NCI-H524 (cell line): ENCODE measurements at regions not wholly inside any gene's neighbourhood (a gene's known extent, or its start where the extent isn't known, plus 50 kb on each side); places are given as distances from the start of the nearest gene placed in this dataset.

ENCODE experiments used
- DNase-seq, 2 experiments: peaks; one replicate each; lab custom pipeline; 2025; lab: John Stamatoyannopoulos, UW

DNA sequence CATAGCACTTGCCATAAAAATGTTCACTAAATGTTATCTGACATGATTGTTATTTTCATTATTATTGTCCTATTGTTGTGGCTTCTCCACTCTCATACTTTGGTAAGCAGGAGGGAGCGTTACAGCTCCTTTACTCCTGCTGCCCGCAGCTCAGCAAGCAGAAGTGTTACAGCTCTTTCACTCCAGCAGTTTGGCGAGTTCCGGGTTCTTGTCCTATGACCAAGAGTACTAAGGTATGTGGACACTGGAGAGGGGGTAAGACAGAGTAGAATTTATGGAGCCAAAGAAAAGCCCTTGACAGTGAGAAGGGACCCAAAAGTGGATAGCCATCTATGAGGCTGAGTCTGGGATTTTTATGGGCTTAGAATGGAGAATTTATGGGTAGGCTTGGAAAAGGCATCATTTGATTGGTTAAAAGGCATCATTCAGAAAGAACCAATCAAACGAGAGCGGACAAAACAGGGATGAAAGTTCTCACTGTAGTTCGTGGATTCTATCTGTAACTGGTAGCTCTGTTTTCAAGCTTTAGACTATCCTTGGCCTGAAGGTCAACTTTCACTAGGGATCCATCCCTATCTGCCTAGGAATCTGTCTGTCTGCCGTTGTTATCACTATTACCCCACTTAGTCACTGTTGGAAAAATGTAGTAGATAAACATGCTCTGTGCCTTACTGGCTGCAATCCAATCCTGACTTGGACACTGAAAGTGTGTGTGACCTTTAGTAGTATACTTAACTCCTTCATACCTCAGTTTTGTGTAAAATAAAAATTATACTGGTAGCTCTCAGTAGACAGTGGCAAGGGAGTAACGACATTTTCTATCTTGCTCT, 545.6 kb upstream of the LCORL start:
- DNase-seq: no peak

DNA sequence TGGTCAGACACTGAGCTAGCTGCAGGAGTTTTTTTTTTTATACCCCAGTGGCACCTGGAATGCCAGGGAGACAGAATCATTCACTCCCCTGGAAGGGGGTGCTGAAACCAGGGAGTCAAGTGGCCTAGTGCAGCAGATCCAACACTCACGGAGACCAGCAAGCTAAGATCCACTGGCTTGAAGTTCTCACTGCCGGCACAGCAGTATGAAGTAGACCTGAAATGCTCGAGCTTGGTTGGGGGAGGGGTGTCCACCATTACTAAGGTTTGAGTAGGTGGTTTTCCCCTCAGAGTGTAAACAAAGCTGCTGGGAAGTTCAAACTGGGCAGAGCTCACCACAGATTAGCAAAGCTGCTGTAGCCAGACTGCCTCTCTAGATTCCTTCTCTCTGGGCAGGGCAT, 537.9 kb upstream of the LCORL start:
- DNase-seq: no peak

DNA sequence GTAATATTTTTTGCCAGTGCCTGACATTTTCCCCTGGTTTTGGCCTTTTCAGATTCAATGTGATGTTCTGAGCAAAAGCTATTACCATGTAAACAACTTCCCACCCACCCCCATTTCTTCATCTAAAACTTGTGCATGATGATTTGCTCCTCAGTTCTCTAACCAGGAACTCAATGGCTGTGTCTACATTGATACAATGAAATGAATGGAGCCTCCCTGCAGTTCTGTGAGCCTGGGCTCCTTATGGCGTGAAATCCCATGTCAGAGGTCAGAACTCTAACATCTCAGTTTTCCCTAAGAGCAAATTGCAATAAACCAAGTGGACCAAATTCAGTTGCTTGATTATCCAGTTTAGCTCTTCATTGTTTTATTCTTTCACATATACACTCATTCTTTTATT, 534.8 kb upstream of the LCORL start:
- no peak for DNase-seq

DNA sequence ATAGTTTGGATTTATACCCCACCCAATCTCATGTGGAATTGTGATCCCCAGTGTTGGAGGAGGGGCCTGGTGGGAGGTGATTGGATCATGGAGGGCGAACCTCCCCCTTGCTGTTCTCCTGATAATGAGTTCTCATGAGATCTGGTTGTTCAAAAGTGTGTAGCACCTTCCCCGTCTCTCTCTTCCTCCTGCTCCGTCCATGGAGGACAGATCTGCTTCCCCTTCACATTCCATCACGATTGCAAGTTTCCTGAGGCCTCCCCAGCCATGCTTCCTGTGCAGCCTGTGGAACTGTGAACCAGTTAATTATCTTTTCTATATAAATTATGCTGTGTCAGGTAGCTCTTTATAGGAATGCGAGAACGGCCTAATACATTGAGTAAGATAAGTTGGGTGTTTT, 518.8 kb upstream of the LCORL start:
- DNase-seq: no peak

DNA sequence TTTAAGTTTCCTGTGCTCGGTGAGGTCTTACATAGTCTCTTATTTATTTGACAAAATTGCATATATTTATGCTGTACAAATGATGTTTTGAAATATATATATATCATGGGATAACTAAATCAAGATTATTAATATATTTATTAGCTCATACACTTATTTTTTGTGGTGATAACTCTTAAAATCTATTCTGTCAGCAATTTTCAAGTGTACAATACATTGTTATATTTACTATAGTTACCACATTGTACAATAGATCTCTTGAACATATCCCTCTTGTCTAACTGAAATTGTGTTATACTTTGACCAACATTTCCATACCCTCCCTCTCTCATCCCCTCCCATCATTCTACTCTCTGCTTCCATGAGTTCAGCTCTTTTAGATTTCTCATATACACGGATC, 516.6 kb upstream of the LCORL start:
- DNase-seq: no peak

DNA sequence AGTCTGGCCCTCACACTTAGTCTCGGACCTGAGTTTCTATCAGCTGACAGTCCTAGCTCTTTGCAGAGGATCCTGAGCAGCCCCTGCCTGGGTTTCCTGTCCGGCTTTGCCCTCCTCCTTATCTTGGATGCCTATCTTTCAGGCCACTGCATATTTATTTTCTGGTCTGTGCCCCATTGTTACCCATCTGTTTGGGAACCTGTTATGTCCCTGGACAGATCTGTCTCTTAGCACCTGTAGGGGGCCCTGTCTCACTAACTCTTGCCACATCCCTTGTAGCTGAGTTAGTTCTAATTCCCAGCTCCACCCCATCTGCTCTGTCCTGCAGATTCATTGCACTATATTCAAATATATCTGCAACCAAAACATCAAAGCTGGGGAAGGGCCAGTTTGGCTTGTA, 514.9 kb upstream of the LCORL start:
- DNase-seq: peak in 1 of 2 experiments; percentile 37

DNA sequence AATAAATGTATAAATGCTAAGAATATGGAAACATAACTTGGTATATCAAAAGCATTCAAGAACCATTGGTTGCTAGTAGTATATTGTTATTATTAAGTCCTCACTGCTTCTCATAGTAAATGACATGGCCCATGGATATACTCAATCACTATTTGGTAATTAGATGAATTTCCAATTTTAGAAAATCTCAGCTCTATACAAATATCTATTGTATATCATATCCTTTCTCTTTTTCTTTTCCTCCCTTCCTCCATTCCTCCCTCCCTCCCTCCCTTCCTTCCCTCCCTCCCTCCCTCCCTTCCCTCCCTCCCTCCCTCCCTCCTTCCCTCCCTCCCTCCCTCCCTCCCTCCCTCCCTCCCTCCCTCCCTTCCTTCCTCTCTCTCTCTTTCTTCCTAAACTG, 514.4 kb upstream of the LCORL start:
- DNase-seq: no peak

DNA sequence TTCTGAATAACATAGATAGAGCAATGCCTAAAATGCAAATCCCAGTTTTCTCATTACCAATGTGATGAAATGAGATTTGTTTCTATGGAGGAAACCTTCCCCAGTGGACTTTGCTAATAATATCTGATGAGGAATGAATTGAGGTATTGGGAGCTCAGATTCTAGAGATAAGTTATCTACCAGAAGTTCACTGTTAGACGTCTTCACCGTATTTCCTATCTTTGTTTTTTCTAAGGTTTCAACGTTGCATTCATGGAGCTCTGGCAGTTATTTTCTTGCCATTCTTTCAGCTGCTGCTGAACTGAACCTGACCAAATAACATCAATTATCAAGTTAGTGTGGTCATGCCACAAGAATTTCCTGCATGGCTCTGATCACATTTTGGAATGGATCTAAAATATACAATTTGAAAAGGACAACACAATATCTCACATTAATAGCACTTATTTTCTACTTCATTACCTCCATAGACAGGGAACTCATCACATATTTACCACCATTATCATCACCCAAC, 511.8 kb upstream of the LCORL start:
- DNase-seq: no peak

DNA sequence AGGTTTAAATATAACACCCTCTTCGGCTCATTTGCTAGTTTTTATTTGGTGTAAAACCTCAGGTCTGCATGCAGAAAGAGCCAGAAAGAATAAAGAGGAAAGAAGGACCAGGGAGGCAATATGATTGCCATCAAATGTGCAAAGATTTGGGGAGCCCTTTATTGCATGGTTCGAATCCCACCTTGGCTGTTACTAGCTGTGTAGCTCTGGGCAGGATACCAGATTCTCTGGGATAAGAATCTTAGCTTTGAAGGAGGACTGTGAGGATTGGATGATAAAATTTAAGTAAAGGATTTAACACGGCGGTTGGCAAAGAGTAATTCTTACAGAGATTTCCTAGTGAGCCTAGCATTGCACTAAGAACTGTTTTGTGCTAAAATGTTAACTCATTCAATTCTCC, 510.2 kb upstream of the LCORL start:
- no peak for DNase-seq

DNA sequence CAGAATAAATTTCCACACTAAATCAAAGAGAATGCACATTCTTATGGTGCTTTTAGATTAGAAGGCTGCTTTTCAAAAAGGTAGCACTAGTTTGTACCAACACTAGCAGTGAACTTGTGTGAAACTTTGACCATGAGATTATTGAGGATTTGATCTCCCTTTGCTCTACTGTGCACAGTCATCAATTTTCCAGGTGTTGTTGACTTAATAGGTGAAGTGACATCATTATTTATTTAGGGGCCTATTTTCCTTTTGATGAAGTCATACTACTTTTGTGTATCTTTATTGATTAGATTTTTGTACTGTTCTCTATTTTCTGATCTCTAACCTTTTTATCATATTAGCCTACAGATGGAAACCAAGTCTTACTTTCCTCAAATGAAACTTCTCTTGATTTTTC, 507.9 kb upstream of the LCORL start:
- no peak for DNase-seq

DNA sequence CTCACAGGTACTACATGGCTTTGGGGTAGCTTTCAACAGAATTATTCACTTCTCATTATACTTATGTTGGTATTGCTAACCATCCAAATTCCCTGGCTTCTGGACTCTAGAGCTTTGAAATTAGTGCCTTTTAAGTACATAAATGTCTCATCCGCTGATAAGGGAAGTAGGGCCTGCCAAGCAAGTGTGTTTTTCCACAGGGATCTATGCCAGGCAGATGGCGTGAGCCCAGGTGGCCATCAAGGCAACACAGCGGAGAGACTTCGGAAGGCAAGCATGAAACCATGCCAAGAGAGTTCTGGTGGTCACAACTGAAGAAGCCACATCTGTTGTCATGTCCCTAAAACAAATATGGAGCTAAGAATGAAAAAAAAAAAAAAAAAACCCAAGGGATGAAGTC, 503.1 kb upstream of the LCORL start:
- no peak for DNase-seq

DNA sequence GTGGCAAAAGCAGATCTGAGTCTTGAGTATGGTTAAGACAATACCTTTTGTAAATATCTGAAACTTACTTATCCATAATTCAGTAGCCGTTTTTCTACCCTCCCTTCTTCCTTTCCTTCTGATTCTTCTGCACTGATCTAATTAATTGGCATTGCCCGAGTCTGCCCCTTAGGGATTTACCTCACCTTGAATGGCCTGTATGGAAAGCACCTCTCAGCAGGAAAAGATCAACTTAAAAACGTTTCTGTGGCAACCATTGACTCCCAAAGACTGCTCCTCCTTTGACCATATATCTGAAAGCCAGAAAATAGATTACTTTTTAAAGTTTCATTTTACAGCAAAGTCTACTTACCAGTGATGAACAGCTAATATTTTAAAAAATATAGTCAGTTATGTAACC, 496.5 kb upstream of the LCORL start:
- DNase-seq: peak in 1 of 2 experiments; percentile 1

DNA sequence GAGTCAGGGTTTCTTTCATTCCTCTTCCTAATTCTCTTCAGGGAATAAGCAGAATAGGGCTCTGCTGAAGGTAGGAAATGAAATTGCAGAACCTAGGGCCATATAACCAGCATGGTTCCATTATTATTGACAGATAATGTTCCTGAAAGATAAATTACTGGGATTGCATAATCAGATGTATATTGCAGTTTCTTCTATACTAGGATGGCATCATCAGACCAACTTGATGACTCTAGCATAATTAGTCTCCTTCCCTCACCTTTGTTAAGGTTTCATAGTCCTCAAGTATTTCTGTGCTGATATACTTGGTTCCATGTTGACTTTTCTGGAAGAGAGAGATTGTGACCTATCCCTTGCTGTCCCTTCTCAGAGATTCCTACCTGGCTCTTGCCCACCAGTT, 492.3 kb upstream of the LCORL start:
- DNase-seq: no peak

DNA sequence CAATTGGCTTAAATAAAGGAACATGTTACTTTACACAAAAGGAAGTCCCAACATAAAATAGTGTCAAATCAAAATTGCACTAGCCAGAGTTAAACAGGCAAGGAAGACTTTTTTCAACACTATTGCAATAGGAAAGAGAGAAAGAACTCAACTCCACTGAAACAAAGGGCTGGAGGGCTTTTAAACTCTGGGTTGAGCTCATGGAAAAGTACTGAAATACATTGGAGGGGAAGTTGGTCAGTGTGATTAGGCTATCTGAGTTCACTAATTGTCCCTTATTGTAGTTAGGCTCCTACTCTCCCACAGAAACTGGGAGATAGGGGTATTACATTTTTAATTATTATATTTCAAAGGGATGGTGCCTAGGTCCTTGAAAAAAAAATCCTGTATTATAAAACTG, 491.2 kb upstream of the LCORL start:
- no peak for DNase-seq

DNA sequence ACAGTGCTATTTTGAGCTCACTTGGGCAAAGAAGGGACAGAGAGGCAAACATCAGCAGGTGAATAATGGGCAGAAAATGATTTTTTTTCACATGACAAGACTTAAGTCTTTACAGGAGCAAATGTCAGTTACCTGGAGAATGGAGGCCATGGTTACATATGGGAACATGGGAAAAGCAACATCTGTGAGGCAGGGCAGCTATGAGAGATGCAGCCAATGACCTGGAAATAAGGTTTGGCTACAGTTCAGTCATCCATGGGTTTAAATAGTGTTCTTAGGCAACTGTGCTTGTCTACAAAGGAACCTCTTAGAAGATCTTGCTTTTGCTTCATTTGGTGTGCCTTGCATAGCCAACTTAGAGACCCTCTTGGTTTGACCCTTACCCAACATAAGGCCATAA, 490.2 kb upstream of the LCORL start:
- DNase-seq: no peak

DNA sequence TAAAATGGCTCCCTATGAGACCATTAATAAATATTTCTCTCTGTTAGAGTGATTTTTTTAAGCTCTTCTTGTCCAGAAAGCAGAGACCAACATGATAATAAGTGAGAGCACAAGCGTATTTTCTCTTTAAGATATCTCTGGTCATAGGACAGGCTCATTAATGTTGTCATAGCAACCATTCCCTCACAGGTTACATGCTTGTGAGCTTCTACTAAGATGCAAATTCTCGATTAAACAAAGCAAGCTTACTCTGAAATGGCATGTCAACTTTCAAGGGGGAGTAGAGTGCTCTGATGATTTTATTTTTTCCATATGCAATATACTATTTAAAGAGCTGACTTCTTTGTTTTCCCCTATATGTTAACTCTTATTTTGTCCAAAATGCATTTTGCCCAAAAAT, 487.2 kb upstream of the LCORL start:
- peak in 1 of 2 experiments; percentile 26 for DNase-seq

DNA sequence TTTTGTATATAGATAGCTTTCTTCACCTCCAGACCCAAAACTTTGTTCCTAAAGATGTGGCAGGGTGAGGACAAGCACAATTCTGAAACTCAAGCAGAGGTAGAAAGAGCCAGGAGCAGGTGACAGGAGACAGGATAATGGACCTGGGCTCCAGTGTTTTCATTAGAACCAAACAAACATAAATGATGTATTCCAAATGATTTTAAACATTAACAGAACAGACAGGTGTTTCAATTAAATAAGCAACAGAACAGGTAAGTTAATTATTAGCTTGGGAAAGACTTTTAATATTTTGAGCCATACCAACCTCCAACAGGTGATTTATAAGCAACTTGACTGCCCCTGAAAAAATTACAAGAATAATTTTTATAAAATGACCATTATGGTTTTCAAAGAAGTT, 459.4 kb upstream of the LCORL start:
- no peak for DNase-seq

DNA sequence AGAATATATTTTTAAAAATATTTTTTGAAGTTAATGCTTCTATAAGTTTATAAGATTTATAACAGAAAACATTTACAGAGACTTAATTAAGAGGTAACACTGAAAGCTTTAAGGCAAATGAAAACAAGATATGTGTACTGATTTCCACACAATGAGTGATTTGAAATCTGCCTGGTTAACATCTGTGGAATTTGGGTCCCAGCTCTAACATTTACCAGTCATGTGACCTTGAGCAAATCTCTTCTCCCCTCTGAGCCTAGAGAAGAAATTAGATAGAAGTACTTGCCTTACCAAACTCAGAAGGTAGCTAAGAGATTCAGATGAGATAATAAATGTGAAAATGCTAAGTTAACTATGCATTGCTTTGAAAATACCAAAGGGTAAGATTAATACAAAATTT, 458.8 kb upstream of the LCORL start:
- no peak for DNase-seq

DNA sequence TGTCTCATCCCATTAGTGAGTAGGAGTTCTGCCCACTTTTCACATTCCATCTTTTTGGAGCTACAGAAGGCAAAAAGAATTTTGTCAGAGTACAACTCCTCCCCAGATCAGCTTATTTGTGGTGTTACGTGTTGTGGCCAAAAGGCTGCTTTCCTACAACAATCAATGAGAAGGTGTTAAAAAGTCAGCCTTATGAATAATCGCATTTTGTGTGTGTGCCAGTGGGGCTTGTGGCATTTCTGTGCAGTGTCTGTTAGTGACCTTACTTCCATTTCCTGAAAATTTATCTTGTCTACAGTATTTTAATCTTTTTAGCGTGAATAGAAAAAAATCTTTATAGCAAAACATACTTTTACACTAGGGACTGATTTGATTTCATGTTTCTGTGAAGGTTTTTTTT, 458.3 kb upstream of the LCORL start:
- DNase-seq: no peak

DNA sequence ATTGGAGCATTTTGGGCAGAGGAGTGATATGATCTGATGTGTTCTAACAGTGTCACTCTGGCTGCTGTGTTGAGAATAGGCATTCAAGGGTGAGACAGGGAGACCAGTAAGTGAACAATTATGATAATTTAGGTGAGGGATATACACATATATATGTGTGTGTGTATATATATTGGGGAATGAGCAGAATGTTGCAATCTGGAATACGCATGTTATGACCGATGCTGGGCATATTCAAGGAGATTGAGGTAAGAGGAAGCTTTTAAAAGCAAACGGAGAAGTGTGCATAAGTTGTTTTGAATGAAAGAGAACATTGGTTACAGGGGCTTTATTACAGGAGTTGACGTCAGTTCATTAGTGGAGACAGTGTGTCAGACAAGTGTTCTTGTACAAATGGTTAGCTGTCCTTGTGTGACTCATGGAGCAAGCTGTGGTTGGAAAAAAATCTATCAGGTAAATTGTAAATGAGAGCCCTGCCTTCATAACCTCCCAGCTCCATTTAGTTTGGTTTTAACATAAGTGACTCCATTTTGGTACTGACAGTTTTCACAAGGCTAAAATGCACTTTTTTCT, 442.5 kb upstream of the LCORL start:
- DNase-seq: no peak

DNA sequence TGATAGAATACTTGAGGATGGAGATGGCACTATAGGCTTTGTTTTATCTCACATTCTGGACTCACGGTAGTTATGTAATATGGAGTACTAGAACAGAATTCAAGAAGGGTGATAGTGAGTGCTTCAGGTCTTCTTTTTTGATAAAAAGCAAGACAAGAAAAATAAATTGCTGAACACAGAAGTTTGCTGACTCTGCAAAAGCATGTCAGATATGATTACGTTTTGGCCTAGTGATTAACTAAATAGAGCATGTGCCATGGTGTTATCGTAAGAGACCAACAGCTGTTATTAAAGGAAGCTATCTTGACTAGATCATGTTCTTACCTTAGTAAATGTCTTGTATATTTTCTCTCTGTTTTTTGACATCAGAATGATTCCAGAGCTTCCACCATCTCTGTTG, 436.9 kb upstream of the LCORL start:
- no peak for DNase-seq

DNA sequence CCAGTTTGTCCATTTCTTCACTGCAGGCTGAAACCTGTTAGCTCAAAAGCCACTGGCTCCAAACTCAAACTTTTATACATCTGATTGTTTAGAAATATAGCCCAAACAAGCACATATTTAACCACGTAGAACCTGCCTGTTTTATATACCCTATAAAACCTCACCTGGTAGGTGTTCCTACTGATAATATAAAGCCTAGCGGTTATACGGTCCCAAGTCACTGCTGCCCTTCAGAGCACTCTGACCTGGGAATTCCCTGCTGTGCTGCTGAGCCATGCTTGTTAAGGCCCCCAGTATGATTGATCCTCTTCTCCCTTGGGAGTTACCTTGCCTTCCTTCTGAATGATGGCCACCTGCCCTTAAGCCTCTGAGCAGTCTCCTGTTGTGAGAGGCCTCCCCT, 432.8 kb upstream of the LCORL start:
- DNase-seq: peak in 1 of 2 experiments; percentile 3

DNA sequence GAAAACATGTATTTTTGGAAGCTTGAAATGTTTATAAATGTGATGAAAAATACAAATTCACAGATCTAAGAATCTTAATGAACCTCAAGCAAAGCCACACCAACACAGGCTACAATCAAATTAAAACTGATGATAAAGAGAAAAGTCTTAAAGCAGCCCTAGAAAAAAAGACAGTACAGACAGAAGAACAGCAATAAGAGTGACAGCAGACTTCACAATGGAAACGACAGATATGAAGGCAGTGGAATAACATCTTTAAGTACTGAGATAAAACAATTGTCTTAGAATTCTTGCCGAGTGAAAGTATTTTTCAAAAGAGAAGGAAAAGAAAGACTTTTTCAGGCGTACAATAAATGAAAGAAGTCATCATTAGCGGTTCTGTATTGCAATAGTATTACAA, 423.6 kb upstream of the LCORL start:
- no peak for DNase-seq

DNA sequence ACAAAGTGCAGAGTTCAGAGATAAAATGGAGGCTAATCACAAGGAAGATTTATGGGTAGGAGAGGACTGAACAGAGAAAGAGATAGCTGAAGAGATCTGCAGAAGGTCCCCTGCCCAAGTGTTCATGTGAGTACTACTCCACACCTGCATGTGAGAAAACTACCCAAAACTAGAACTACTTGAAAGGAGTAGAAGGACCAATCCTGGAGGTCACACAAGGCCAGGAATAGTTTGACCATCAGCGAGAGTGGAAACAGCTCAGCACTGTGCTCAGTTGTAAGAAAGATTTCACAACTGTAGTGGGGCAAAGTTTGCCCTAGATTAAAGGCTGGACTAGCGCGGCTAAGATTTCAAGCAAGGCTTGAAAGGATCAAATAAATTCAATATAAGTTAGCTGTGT, 422.7 kb upstream of the LCORL start:
- DNase-seq: no peak
